CD4-positive, CD25-positive, alpha-beta regulatory T cell (primary cell): ENCODE measurements at regions not wholly inside any gene's neighbourhood (a gene's known extent, or its start where the extent isn't known, plus 50 kb on each side); places are given as distances from the start of the nearest gene placed in this dataset.
A peak's percentile ranks its signal among the peaks of the same experiment; 100 is the strongest.

Source experiments
- ATAC-seq, 2 donors: fragments of 150-1000 bp; cut with Tn5 transposase; one replicate each; pipeline ENCODE4 v1.10.0; 2021; ENCODE audit warnings: low read depth in 2 of 2, moderate number of reproducible peaks in 2 of 2, moderate library complexity in 1 of 2
- DNase-seq, 3 donors: peaks; one replicate each; pipeline versions ENCODE4 v3.0.0 to v3.0.0-alpha.2; 2012 to 2022; ENCODE audit warnings: mixed read lengths in 1 of 3
- H3K27ac ChIP-seq: one replicate; pipeline ENCODE4 v1.7.0; 2013; ENCODE audit warnings: mild to moderate bottlenecking, low read length; ENCODE audit not compliant: insufficient read depth, poor library complexity, severe bottlenecking
- H3K27me3 ChIP-seq: one replicate; pipeline ENCODE4 v1.7.0; 2013; ENCODE audit warnings: low read length; ENCODE audit not compliant: control insufficient read depth, insufficient read depth
- H3K36me3 ChIP-seq: one replicate; pipeline ENCODE4 v1.7.0; 2013; ENCODE audit warnings: mild to moderate bottlenecking, low read length, moderate library complexity; ENCODE audit not compliant: control insufficient read depth, insufficient read depth
- H3K4me1 ChIP-seq: 2 replicates; pipeline ENCODE4 v1.7.0; 2013; ENCODE audit warnings: mild to moderate bottlenecking, low read length; ENCODE audit not compliant: insufficient read depth, control insufficient read depth, poor library complexity, severe bottlenecking
- H3K4me3 ChIP-seq: one replicate; pipeline ENCODE4 v1.7.0; 2013; ENCODE audit warnings: low read depth, mild to moderate bottlenecking, low read length, moderate library complexity
- H3K9me3 ChIP-seq, 2 experiments: 1 replicate in 1 of 2; 2 replicates in 1 of 2; pipeline ENCODE4 v1.7.0; 2013; ENCODE audit warnings: low read length in 2 of 2, mild to moderate bottlenecking in 1 of 2, moderate library complexity in 1 of 2; ENCODE audit not compliant: control insufficient read depth in 2 of 2
- H3K27ac Mint-ChIP-seq, 3 donors: one replicate each; pipeline ENCODE4 v1.8.0; 2020 to 2022; ENCODE audit warnings: mild to moderate bottlenecking in 3 of 3, mixed read lengths in 3 of 3, moderate library complexity in 2 of 3
- H3K27me3 Mint-ChIP-seq: one replicate; pipeline ENCODE4 v1.8.0; 2022; ENCODE audit warnings: mild to moderate bottlenecking, mixed read lengths
- H3K36me3 Mint-ChIP-seq: one replicate; pipeline ENCODE4 v1.8.0; 2020; ENCODE audit warnings: mixed read lengths
- H3K4me1 Mint-ChIP-seq, 4 donors: one replicate each; pipeline ENCODE4 v1.8.0; 2020 to 2022; ENCODE audit warnings: mixed read lengths in 4 of 4, mild to moderate bottlenecking in 1 of 4
- H3K4me3 Mint-ChIP-seq, 4 donors: one replicate each; pipeline ENCODE4 v1.8.0; 2020 to 2022; ENCODE audit warnings: mild to moderate bottlenecking in 4 of 4, mixed read lengths in 4 of 4, moderate library complexity in 3 of 4
- H3K9me3 Mint-ChIP-seq, 7 donors: one replicate each; pipeline ENCODE4 v1.8.0; 2020 to 2022; ENCODE audit warnings: mixed read lengths in 7 of 7, mild to moderate bottlenecking in 3 of 7, moderate library complexity in 2 of 7

GRCh38 chr20:63073738-63074065, 66.9 kb upstream of the BHLHE23 start:
- no peak overlapping the region for H3K27ac Mint-ChIP-seq
- H3K4me1 ChIP-seq = no peaks in the 10 kb centered on the region
- H3K27ac ChIP-seq = no peak overlapping the region
- H3K27me3 ChIP-seq = peaks cover 5% of the 10 kb centered on the region
- H3K36me3 Mint-ChIP-seq = no peaks in the 10 kb centered on the region
- peaks cover 0 to 18% (median 1%) of the 10 kb centered on the region in 4 donors for H3K4me1 Mint-ChIP-seq
- H3K9me3 Mint-ChIP-seq = peaks cover 0 to 26% (median 14%) of the 10 kb centered on the region in 7 donors
- peaks cover 16 to 21% of the 10 kb centered on the region in 2 experiments for H3K9me3 ChIP-seq
- H3K4me3 ChIP-seq = no peak overlapping the region
- no peaks in the 10 kb centered on the region for H3K36me3 ChIP-seq
- peaks cover 37% of the 10 kb centered on the region for H3K27me3 Mint-ChIP-seq
- H3K4me3 Mint-ChIP-seq = no peak overlapping the region
- ATAC-seq = no peak
- DNase-seq = no peak

GRCh38 chr20:63072991-63073737, 66.4 kb upstream of the BHLHE23 start:
- Mint-ChIP-seq H3K4me3 (peak overlapping the region in 2 of 4 donors; percentile 24 to 48), H3K4me1 (peaks cover 0 to 18% (median 1%) of the 10 kb centered on the region in 4 donors), H3K27ac (no peak overlapping the region), H3K9me3 (peaks cover 0 to 21% (median 10%) of the 10 kb centered on the region in 7 donors), H3K36me3 (no peaks in the 10 kb centered on the region), H3K27me3 (peaks cover 37% of the 10 kb centered on the region)
- H3K4me1 ChIP-seq = no peaks in the 10 kb centered on the region
- no peak for ATAC-seq
- peaks cover 5% of the 10 kb centered on the region for H3K27me3 ChIP-seq
- no peak overlapping the region for H3K27ac ChIP-seq
- no peak overlapping the region for H3K4me3 ChIP-seq
- no peaks in the 10 kb centered on the region for H3K36me3 ChIP-seq
- DNase-seq = no peak
- H3K9me3 ChIP-seq = peaks cover 16% of the 10 kb centered on the region in 2 experiments

GRCh38 chr20:63072231-63072791, 65.5 kb upstream of the BHLHE23 start:
- no peak overlapping the region for H3K27ac Mint-ChIP-seq
- H3K4me1 Mint-ChIP-seq = peaks cover 0 to 18% (median 1%) of the 10 kb centered on the region in 4 donors
- peaks cover 0 to 12% (median 6%) of the 10 kb centered on the region in 7 donors for H3K9me3 Mint-ChIP-seq
- H3K4me3 Mint-ChIP-seq = no peak overlapping the region
- H3K27me3 ChIP-seq = peaks cover 5% of the 10 kb centered on the region
- H3K36me3 ChIP-seq = no peaks in the 10 kb centered on the region
- no peaks in the 10 kb centered on the region for H3K4me1 ChIP-seq
- H3K36me3 Mint-ChIP-seq = no peaks in the 10 kb centered on the region
- DNase-seq (no peak), ATAC-seq (no peak)
- peaks cover 8 to 9% of the 10 kb centered on the region in 2 experiments for H3K9me3 ChIP-seq
- H3K4me3 ChIP-seq = no peak overlapping the region
- H3K27ac ChIP-seq = no peak overlapping the region
- peaks cover 37% of the 10 kb centered on the region for H3K27me3 Mint-ChIP-seq

- peaks cover 37% of the 10 kb centered on the region for H3K27me3 Mint-ChIP-seq
- peak overlapping the region in 2 of 4 donors; percentile 29 to 46 for H3K4me3 Mint-ChIP-seq
Observed at GRCh38 chr20:63071541-63072181, 64.9 kb upstream of the BHLHE23 start.

GRCh38 chr20:63070771-63071540, 64.2 kb upstream of the BHLHE23 start:
- no peak for ATAC-seq
- no peak for DNase-seq
- Histone ChIP-seq H3K4me1 (no peaks in the 10 kb centered on the region), H3K4me3 (no peak overlapping the region), H3K27me3 (peaks cover 5% of the 10 kb centered on the region), H3K36me3 (no peaks in the 10 kb centered on the region), H3K27ac (no peak overlapping the region), H3K9me3 (no peaks in the 10 kb centered on the region)
- Mint-ChIP-seq H3K27me3 (peaks cover 37% of the 10 kb centered on the region), H3K36me3 (no peaks in the 10 kb centered on the region), H3K27ac (no peak overlapping the region), H3K9me3 (peaks cover 0 to 3% (median 0%) of the 10 kb centered on the region in 7 donors), H3K4me3 (peak overlapping the region in 2 of 4 donors; percentile 33 to 50), H3K4me1 (peaks cover 0 to 18% (median 1%) of the 10 kb centered on the region in 4 donors)

More at GRCh38 chr20:63071541-63072181, 64.9 kb upstream of the BHLHE23 start:
- ATAC-seq (peak in 1 of 2 donors; percentile 31), DNase-seq (no peak)
- H3K9me3 ChIP-seq = peaks cover 5 to 6% of the 10 kb centered on the region in 2 experiments
- Mint-ChIP-seq H3K4me1 (peaks cover 0 to 18% (median 1%) of the 10 kb centered on the region in 4 donors), H3K9me3 (peaks cover 0 to 8% (median 5%) of the 10 kb centered on the region in 7 donors), H3K27ac (no peak overlapping the region), H3K36me3 (no peaks in the 10 kb centered on the region)
- peaks cover 5% of the 10 kb centered on the region for H3K27me3 ChIP-seq
- H3K27ac ChIP-seq = no peak overlapping the region
- H3K36me3 ChIP-seq = no peaks in the 10 kb centered on the region
- no peaks in the 10 kb centered on the region for H3K4me1 ChIP-seq
- no peak overlapping the region for H3K4me3 ChIP-seq

GRCh38 chr20:63070301-63070625, 63.5 kb upstream of the BHLHE23 start:
- H3K36me3 Mint-ChIP-seq = no peaks in the 10 kb centered on the region
- H3K36me3 ChIP-seq = no peaks in the 10 kb centered on the region
- H3K4me3 Mint-ChIP-seq = no peak overlapping the region
- no peaks in the 10 kb centered on the region for H3K9me3 ChIP-seq
- H3K4me1 Mint-ChIP-seq = peaks cover 0 to 18% (median 1%) of the 10 kb centered on the region in 4 donors
- peaks cover 5% of the 10 kb centered on the region for H3K27me3 ChIP-seq
- DNase-seq (no peak), ATAC-seq (no peak)
- H3K27ac ChIP-seq = no peak overlapping the region
- H3K27ac Mint-ChIP-seq = no peak overlapping the region
- peaks cover 32% of the 10 kb centered on the region for H3K27me3 Mint-ChIP-seq
- H3K9me3 Mint-ChIP-seq = peaks cover 0 to 2% (median 0%) of the 10 kb centered on the region in 7 donors
- no peak overlapping the region for H3K4me3 ChIP-seq
- no peaks in the 10 kb centered on the region for H3K4me1 ChIP-seq

GRCh38 chr20:63068711-63069367, 62.1 kb upstream of the BHLHE23 start:
- H3K36me3 Mint-ChIP-seq = no peaks in the 10 kb centered on the region
- H3K27ac Mint-ChIP-seq = no peak overlapping the region
- H3K27me3 ChIP-seq = peaks cover 5% of the 10 kb centered on the region
- H3K27ac ChIP-seq = no peak overlapping the region
- H3K9me3 ChIP-seq = no peaks in the 10 kb centered on the region
- peaks cover 0 to 18% (median 1%) of the 10 kb centered on the region in 4 donors for H3K4me1 Mint-ChIP-seq
- no peaks in the 10 kb centered on the region for H3K36me3 ChIP-seq
- peaks cover 22% of the 10 kb centered on the region for H3K27me3 Mint-ChIP-seq
- DNase-seq (no peak), ATAC-seq (no peak)
- no peak overlapping the region for H3K4me3 ChIP-seq
- H3K9me3 Mint-ChIP-seq = peaks cover 0 to 2% (median 0%) of the 10 kb centered on the region in 7 donors
- H3K4me3 Mint-ChIP-seq = no peak overlapping the region
- H3K4me1 ChIP-seq = no peaks in the 10 kb centered on the region
